Stimulated activated naive CD8-positive, alpha-beta T cell treated with anti-CD3 and anti-CD28 coated beads, Interleukin-15, amount 100 ng/mL, for 72 hours (primary cell): ENCODE measurements at regions not wholly inside any gene's neighbourhood (a gene's known extent, or its start where the extent isn't known, plus 50 kb on each side); places are given as distances from the start of the nearest gene placed in this dataset.
A peak's percentile ranks its signal among the peaks of the same experiment; 100 is the strongest.

Source experiments
- ATAC-seq: fragments of 150-1000 bp; cut with Tn5 transposase; 2 replicates; pipeline ENCODE4 v1.10.0; 2021; ENCODE audit warnings: mild to moderate bottlenecking, moderate library complexity
- DNase-seq, 2 donors: peaks; one replicate each; pipeline ENCODE4 v3.0.0; 2021 to 2022
- H3K27ac Mint-ChIP-seq, 2 donors: one replicate each; pipeline ENCODE4 v1.8.0; 2022; ENCODE audit warnings: mild to moderate bottlenecking in 2 of 2, mixed read lengths in 2 of 2, moderate library complexity in 2 of 2
- H3K27me3 Mint-ChIP-seq: one replicate; pipeline ENCODE4 v1.8.0; 2022; ENCODE audit warnings: mixed read lengths
- H3K4me1 Mint-ChIP-seq: one replicate; pipeline ENCODE4 v1.8.0; 2022; ENCODE audit warnings: mild to moderate bottlenecking, mixed read lengths
- H3K4me3 Mint-ChIP-seq, 2 donors: one replicate each; pipeline ENCODE4 v1.8.0; 2022; ENCODE audit warnings: mild to moderate bottlenecking in 2 of 2, mixed read lengths in 2 of 2, moderate library complexity in 1 of 2
- H3K9me3 Mint-ChIP-seq, 2 donors: one replicate each; pipeline ENCODE4 v1.8.0; 2022; ENCODE audit warnings: mixed read lengths in 2 of 2

DNA sequence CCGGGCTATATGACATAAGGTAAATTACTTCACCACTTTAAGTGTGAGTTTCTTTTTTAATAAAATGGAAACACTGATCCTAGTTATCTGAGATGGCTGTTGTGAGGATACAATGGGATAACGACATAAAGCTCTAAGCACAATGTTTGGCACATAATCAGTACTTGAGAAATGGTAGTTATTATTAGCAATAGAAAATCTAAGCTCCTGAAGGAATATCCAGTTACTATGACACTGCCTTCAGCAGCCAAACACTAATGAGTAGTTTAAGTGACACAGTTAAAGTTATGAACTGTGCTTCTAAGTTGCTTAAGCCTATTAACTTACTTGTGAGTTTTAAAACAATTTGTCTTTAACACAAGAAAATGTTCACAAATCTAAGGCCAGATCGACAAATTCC is 96.8 kb downstream of the ELAPOR2 start:
- DNase-seq (no peak), ATAC-seq (no peak)
- Mint-ChIP-seq H3K9me3 (no peaks in the 10 kb centered on the region), H3K4me3 (no peak overlapping the region), H3K27me3 (no peaks in the 10 kb centered on the region), H3K4me1 (peaks cover 6% of the 10 kb centered on the region), H3K27ac (peak overlapping the region in 1 of 2 donors; percentile 43)

DNA sequence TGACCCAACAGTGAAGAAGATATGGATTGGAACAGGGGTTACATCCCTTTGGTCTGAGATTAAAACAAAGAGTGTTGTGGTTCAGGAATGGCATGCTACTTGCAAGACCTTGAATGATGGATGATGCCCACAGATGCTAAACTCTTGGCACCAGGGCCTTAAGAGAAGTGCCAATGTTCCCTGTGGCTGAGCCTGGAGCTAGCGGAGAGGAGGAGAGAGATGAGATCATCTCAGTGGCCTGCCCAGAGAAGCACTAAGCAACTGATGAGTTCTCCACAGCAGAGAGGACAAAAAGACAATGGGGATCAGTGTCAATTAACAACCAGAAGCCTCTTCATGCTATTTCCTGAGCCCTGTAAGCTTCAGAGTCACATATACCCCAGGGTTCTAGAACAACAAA is 97.8 kb downstream of the ELAPOR2 start:
- no peak for ATAC-seq
- no peak for DNase-seq
- Mint-ChIP-seq H3K4me1 (peaks cover 6% of the 10 kb centered on the region), H3K27ac (peak overlapping the region in 1 of 2 donors; percentile 74), H3K9me3 (no peaks in the 10 kb centered on the region), H3K4me3 (no peak overlapping the region), H3K27me3 (no peaks in the 10 kb centered on the region)

DNA sequence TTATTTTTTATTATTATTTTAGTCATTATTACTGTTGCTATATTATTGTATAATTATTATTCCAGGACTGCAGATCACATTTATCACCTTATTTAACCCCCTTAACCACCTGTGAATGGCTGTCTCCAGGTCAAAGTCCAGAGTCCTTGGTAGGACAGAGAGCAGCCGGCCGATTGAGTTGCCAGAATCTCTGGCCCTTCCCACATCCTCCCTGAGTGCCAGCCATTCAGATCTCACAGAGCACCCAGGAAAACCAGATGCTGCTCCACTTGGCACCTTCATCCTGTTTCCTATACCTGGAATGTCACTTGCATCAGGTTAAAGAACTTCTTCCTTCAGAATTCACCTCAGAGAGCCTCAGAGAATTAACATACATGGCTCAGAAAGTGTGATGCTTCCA is 101.1 kb downstream of the ELAPOR2 start:
- H3K9me3 Mint-ChIP-seq: no peaks in the 10 kb centered on the region
- DNase-seq: no peak
- H3K27ac Mint-ChIP-seq: no peak overlapping the region
- no peaks in the 10 kb centered on the region for H3K4me1 Mint-ChIP-seq
- no peak overlapping the region for H3K4me3 Mint-ChIP-seq
- ATAC-seq: no peak
- peaks cover 9% of the 10 kb centered on the region for H3K27me3 Mint-ChIP-seq

DNA sequence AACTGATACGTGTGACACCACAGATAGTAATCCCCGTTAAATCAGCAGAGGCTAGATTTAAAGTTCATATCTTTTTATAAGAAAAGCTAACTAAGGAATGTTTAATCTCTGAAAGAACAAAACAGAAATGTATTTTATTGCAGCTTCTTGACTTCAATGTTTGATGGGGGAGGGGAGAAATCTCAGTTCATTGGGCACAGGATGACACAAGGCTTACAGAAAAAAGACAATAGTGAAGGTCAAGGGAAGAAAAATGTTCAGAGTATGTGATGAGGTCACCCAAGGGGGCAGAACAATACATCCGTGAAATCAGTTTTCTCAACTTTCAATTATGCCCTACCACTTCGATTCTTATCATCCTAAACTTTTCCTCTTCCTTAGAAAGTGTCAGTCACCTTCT is 102.9 kb downstream of the ELAPOR2 start:
- H3K4me3 Mint-ChIP-seq: no peak overlapping the region
- no peaks in the 10 kb centered on the region for H3K9me3 Mint-ChIP-seq
- no peak for ATAC-seq
- H3K27ac Mint-ChIP-seq: no peak overlapping the region
- DNase-seq: no peak
- H3K27me3 Mint-ChIP-seq: peaks cover 9% of the 10 kb centered on the region
- no peaks in the 10 kb centered on the region for H3K4me1 Mint-ChIP-seq

DNA sequence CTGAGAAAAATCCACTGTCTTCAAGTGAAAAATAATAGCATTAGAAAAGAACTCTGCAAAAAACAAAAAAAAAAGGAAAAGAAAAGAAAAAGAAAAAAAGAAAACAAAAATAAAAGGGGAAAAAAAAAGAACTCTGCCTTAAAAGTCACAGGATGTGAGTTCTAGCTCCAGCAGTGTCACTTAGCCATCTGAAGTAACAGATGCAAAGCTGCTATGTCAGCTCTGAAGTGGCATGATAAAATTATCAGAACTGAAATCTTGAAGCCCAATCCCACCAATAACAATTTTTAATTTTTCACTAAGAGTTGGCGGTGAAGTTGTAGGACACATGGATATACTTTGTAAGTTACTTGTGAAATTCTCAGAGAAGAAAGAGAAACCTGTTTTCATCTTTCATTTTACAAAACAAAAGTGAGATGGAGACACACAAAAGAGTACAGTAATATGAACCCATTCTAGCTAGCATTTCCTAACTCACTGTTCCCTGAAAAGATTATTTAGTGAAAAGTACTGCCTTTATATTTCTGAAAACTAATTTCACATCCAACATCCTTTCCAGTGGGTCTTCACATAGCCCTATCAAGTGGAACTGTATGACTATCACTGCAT is 103.5 kb downstream of the ELAPOR2 start:
- Mint-ChIP-seq H3K4me3 (no peak overlapping the region), H3K4me1 (no peaks in the 10 kb centered on the region), H3K27me3 (peaks cover 9% of the 10 kb centered on the region), H3K27ac (no peak overlapping the region), H3K9me3 (no peaks in the 10 kb centered on the region)
- DNase-seq (no peak), ATAC-seq (no peak)

DNA sequence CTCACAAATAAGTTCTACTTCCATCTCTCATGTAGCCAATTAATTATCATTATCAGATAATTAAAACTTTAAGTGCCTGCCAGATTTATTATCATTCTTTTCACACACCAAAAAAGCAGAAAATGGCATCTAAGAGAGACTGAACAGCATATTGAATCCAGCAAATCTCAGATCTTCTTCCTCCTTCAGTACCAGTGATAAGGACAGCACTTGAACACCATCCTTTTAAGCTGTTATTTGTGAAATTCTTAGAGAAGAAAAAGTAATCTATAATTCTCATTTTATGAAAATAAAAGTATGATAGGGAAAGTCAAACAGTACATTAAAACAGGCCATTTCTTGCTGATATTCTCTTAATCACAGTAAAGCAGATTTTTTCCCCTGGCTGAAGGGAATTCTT is 104.5 kb downstream of the ELAPOR2 start:
- Mint-ChIP-seq H3K4me3 (no peak overlapping the region), H3K27me3 (peaks cover 9% of the 10 kb centered on the region), H3K9me3 (no peaks in the 10 kb centered on the region), H3K27ac (no peak overlapping the region), H3K4me1 (no peaks in the 10 kb centered on the region)
- DNase-seq (no peak), ATAC-seq (no peak)

DNA sequence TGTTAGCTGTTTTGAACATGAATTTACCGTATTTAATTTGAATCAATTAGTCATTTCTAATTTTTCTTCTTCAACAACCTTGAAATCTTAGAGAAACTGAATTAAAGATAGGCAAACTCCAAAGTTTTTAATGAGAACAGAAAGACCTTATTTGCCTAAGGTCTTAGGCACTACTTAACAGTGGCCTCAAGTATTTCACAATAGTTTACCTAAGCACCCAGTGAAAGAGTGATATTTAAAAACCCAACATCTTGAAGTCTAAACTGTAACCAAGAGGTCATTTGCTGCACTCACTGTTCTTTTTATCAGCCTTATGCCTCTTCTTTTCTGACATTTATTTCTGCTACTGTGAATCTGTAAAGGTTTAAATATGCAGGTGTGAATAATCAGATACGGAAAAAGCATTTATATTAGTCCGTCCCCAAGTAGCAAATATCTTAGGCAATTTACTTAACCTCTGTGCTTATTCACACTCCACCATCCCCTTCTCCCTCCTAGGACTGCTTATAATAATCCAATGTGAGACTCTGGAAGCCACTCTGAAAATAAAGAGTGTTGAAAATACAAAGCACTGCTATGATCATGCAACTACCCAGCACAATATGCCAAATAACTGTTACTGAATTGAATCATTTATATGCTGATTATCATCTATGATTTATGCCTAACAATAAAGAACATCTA is 105.7 kb downstream of the ELAPOR2 start:
- no peaks in the 10 kb centered on the region for H3K9me3 Mint-ChIP-seq
- H3K4me1 Mint-ChIP-seq: no peaks in the 10 kb centered on the region
- no peak overlapping the region for H3K4me3 Mint-ChIP-seq
- no peak for ATAC-seq
- H3K27ac Mint-ChIP-seq: no peak overlapping the region
- peaks cover 9% of the 10 kb centered on the region for H3K27me3 Mint-ChIP-seq
- no peak for DNase-seq

DNA sequence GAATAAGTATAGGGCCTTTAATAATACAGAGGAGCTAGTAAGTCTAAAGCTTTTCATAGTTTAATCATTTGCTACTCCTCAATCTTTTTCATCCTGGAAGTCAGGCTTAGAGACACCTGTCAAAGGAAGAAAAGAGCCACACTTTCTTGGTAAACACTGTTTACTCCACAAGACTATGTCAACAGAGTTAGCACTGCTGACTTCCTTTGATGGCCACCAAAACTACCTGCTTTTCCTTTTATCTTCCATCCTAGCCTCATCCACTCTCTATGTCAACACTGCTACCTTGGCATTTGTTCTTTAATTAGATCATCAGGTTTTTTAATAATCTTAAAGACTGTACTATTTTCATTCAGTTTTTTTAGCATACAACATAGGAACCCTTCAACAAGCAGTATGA is 106.2 kb downstream of the ELAPOR2 start:
- Mint-ChIP-seq H3K27ac (no peak overlapping the region), H3K4me3 (no peak overlapping the region), H3K9me3 (no peaks in the 10 kb centered on the region), H3K4me1 (no peaks in the 10 kb centered on the region), H3K27me3 (peaks cover 9% of the 10 kb centered on the region)
- ATAC-seq (no peak), DNase-seq (no peak)

DNA sequence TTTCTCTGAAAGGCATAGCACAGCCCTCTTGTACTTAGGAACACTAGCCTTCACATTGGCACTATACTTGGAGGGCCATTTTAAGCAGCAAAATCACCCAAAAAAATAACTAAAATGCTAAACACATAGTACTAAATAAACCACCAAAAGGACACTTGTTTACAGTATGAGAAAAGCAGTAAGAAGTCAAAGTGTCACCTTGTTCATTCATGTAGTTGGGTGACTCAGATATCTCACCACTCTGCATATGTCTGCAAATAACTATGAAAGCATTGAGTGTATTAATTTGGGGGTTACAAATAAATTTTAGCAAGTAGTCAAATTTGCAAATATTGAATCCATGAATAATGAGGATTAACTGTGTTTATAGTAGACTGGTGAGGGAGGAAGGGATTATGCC is 107.6 kb downstream of the ELAPOR2 start:
- H3K4me3 Mint-ChIP-seq: no peak overlapping the region
- H3K27me3 Mint-ChIP-seq: peaks cover 9% of the 10 kb centered on the region
- DNase-seq: no peak
- no peaks in the 10 kb centered on the region for H3K9me3 Mint-ChIP-seq
- no peak overlapping the region for H3K27ac Mint-ChIP-seq
- H3K4me1 Mint-ChIP-seq: no peaks in the 10 kb centered on the region
- peak; percentile 68 for ATAC-seq

DNA sequence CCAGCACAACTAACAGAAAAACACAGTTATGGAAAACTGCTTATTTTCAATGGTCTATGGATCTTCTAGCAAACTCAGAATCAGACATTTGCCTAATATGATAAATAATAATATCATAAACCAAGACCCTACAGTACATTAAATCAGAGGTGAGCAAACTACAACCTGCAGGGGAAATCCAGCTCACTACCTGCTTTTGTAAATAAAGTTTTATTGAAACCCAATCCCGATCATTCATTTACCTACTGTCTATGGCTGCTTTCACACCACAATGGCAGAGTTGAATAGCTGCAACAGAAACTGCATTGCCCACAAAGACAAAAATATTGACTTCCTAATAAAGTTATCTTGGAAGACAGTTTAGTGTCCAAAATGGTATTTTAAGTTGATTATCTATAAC is 108.5 kb downstream of the ELAPOR2 start:
- no peak for ATAC-seq
- no peaks in the 10 kb centered on the region for H3K4me1 Mint-ChIP-seq
- H3K9me3 Mint-ChIP-seq: no peaks in the 10 kb centered on the region
- H3K4me3 Mint-ChIP-seq: no peak overlapping the region
- peaks cover 9% of the 10 kb centered on the region for H3K27me3 Mint-ChIP-seq
- H3K27ac Mint-ChIP-seq: no peak overlapping the region
- no peak for DNase-seq

DNA sequence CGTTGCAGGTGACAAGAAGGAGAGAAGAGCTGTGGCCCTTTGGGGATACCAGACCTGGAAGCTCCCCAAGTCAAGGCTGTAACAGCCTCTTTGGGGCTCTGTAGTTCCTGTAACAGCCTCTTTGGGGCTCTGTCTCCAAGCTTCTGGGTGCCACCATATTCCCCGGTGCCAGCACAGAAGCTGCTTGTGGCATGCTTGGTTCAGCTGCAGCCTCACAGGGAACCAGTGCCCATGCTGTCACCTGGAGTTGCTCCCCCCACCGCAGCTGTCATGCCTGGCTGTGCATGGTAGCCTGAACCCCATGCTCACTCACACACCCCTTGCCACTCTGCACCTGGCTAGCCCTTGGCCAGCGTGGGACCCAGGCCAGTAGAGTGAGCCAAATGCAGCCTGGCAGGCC is 109.1 kb downstream of the ELAPOR2 start:
- Mint-ChIP-seq H3K4me1 (no peaks in the 10 kb centered on the region), H3K9me3 (no peaks in the 10 kb centered on the region), H3K4me3 (no peak overlapping the region), H3K27ac (no peak overlapping the region), H3K27me3 (peaks cover 5% of the 10 kb centered on the region)
- ATAC-seq: peak; percentile 35
- no peak for DNase-seq

DNA sequence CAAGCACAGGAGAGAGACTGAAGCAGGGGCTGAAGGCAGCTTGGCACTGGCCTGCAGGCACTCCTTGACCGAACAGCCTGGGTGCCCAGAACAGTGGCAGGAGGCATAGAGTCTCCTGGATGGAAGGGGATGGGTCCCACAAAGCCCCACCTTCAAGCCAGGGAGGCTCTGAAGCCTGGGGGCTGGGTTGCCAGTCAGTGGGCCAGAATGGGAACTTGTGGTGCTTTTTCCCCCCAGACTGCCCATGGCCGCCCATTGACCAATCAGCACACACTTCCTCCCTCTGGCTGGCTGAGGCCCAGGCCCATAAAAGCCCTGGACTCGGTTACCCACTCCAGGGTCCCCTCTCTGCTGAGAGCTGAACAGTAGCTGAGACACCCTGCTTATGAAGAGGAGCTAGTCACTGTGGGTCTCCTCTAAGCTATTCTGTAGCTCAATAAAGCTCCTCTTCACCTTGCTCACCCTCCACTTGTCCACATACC is 109.6 kb downstream of the ELAPOR2 start:
- H3K9me3 Mint-ChIP-seq: no peaks in the 10 kb centered on the region
- no peak overlapping the region for H3K4me3 Mint-ChIP-seq
- ATAC-seq (no peak), DNase-seq (no peak)
- no peak overlapping the region for H3K27ac Mint-ChIP-seq
- no peaks in the 10 kb centered on the region for H3K4me1 Mint-ChIP-seq
- no peaks in the 10 kb centered on the region for H3K27me3 Mint-ChIP-seq

DNA sequence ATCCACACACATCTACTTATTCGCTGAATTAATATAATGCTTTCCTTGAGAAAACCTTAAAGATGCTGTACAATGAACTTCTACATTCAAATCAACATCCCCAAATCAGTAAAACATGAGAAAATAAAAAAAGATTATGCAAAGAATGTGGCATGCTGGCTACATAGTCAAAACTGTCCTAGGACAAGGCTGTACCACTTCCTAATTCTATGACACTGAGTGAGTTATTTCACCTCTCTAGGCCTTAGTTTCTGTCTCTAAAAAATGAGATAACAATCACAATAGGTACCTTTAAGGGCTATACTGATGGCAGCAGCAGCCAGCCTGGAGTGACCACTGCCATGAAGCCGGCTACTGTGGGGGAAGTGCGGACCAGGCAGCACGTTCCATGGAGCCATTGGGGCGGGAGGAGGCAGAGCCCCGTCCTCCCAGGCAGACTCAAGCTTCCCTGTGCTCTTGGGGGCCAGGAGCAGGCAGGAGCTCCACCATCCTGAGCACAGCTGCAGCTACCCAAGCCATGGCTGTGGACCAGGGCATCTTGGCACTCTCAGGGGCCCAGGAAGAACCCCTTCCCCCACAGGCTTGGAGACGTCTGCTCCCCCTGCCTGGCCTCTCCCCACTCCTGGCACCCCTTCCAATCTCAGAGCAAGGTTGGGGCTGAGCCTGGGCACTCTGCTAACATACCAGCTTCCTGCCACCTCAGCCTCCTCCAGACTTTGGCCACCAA is 110.2 kb downstream of the ELAPOR2 start:
- DNase-seq (no peak), ATAC-seq (peak; percentile 62)
- Mint-ChIP-seq H3K4me1 (no peaks in the 10 kb centered on the region), H3K9me3 (no peaks in the 10 kb centered on the region), H3K4me3 (no peak overlapping the region), H3K27ac (no peak overlapping the region), H3K27me3 (no peaks in the 10 kb centered on the region)

DNA sequence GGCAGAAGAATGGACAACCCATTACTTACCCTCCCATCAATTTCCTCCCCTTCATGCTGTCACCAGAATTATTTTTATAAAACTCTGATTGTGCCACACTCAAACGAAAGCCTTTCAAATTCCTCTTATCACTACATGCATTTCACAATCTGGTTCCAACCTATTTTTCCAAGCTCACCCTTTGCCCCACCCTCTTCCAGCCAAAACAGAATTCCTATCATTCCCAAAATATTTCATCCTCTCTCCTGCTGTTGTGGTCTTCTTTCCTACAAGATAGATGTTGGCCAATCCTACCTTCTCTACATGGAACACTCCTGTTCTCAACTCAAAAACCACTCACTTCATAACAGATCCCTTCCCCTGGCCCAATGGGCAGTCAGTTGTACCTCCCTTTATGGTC is 111.5 kb downstream of the ELAPOR2 start:
- H3K4me1 Mint-ChIP-seq: no peaks in the 10 kb centered on the region
- DNase-seq: no peak
- H3K4me3 Mint-ChIP-seq: no peak overlapping the region
- no peak for ATAC-seq
- no peak overlapping the region for H3K27ac Mint-ChIP-seq
- H3K27me3 Mint-ChIP-seq: no peaks in the 10 kb centered on the region
- no peaks in the 10 kb centered on the region for H3K9me3 Mint-ChIP-seq

DNA sequence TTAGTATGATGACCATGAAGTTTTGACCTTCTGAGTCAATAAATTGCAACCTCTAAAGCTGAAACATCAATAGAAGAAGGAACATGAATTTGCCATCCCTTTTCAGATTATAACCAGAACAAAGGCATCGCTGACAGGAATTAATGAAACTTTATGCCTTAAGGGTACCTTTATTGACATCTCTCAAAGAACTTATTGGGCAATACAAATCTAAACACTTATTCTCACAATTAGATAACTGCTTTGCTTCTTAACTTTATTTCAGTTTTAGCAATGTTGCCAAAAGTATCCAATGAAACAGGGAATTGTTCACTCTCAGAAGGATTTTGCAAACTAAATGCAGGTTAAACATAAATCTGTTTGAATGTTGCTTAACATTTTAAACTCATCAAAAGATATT is 116.0 kb downstream of the ELAPOR2 start:
- Mint-ChIP-seq H3K9me3 (no peaks in the 10 kb centered on the region), H3K27me3 (no peaks in the 10 kb centered on the region), H3K4me3 (no peak overlapping the region), H3K4me1 (no peaks in the 10 kb centered on the region), H3K27ac (no peak overlapping the region)
- no peak for DNase-seq
- ATAC-seq: no peak

DNA sequence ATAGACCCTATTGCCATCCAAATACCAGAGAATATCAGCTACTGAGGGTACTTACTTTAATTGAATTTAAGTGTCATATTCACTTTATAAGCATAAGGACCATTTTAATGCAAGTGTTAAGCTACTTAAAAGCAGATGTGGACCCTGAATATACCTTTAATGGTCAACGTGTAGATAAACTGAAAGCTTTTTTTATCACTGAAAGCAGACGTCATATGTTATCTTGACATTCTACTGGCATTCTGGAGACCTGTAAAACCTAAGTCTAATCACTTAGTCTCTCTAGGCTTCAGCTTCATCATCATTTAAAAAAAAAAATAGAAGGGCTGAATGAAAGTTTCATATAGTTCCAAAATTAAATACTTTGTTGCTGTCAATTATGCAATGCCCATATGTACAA is 116.5 kb downstream of the ELAPOR2 start:
- no peak overlapping the region for H3K27ac Mint-ChIP-seq
- H3K4me3 Mint-ChIP-seq: no peak overlapping the region
- H3K4me1 Mint-ChIP-seq: no peaks in the 10 kb centered on the region
- no peaks in the 10 kb centered on the region for H3K9me3 Mint-ChIP-seq
- H3K27me3 Mint-ChIP-seq: no peaks in the 10 kb centered on the region
- DNase-seq (no peak), ATAC-seq (no peak)
